Fibroblast of mammary gland (primary cell): ENCODE measurements at regions not wholly inside any gene's neighbourhood (a gene's known extent, or its start where the extent isn't known, plus 50 kb on each side); places are given as distances from the start of the nearest gene placed in this dataset.

Experiments used
- DNase-seq: peaks from one replicate; pipeline ENCODE4 v3.0.0-alpha.2; 2010; ENCODE audit warnings: low read depth
- H3K4me3 ChIP-seq: 2 replicates; pipeline ENCODE4 v1.5.1; 2011; ENCODE audit warnings: low read depth, mild to moderate bottlenecking, low read length, moderate library complexity; ENCODE audit not compliant: control insufficient read depth
- TF ChIP-seq, protein P1 (sequence below): conservative IDR thresholded peaks from 2 replicates; pipeline ENCODE4 v1.5.1; 2011; ENCODE audit warnings: low read depth, low read length, inconsistent platforms; ENCODE audit not compliant: control insufficient read depth, insufficient read depth

DNA sequence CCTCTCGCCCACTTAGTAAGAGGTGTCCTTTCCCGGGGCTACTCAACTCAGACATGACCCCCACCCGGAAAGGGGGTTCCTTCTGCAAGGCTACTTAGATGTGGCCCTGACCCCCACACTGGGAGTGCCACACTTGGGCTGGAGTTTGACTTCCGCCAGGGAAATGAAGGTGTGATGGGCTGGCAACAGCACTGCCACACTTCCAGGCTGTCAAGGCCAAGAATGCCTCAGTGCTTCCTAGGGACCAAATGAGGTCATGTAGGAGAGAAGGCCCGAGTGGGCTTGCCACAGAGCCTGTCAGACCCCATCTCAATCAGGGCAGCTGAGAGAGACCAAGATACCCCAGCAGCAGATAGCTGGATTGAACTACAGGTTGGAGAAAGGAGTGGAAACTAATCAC, 55.5 kb downstream of the DRD1 start:
- no peak for DNase-seq
- TF ChIP-seq, protein P1, sequence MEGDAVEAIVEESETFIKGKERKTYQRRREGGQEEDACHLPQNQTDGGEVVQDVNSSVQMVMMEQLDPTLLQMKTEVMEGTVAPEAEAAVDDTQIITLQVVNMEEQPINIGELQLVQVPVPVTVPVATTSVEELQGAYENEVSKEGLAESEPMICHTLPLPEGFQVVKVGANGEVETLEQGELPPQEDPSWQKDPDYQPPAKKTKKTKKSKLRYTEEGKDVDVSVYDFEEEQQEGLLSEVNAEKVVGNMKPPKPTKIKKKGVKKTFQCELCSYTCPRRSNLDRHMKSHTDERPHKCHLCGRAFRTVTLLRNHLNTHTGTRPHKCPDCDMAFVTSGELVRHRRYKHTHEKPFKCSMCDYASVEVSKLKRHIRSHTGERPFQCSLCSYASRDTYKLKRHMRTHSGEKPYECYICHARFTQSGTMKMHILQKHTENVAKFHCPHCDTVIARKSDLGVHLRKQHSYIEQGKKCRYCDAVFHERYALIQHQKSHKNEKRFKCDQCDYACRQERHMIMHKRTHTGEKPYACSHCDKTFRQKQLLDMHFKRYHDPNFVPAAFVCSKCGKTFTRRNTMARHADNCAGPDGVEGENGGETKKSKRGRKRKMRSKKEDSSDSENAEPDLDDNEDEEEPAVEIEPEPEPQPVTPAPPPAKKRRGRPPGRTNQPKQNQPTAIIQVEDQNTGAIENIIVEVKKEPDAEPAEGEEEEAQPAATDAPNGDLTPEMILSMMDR = no peak
- no peak overlapping the region for H3K4me3 ChIP-seq

DNA sequence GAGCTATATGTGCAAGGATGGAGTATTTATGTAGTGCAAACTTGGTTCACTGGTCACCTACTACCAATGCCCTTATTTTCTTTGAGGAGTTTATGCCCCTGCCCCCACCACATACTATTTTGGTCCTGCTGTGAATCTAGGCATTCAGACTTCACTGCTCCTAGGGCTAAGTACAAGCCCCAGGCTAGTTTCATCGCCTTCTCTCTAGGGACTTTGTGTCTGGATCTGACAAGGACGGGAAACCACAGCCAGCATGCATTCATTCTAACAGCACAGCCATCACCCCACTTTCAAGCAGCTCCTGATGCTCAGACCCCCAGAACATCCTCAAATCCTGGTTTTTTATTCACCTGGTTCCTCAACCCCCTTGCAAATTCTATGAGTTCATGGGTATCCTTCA, 56.8 kb downstream of the DRD1 start:
- DNase-seq = no peak
- H3K4me3 ChIP-seq = no peak overlapping the region
- TF ChIP-seq, protein P1 = no peak

DNA sequence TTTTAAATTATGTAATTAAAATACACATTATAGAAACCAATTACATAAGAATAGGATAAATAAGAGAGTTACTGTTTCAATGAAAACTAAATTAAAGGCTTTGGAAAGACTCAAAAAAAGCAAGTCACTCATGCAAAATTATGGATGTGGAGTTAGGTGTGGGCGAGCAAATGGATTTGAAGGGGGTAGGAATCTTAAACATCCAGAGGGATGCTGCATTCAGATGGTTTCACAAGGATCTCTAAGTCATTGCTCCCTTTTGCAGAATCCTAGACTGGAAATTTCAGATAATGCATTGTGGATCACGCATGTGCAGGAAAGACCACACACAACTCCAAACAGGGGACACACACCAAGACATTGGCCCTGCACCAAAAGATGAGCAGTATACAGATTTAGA, 57.5 kb downstream of the DRD1 start:
- H3K4me3 ChIP-seq = no peak overlapping the region
- no peak for DNase-seq
- TF ChIP-seq, protein P1 = no peak

DNA sequence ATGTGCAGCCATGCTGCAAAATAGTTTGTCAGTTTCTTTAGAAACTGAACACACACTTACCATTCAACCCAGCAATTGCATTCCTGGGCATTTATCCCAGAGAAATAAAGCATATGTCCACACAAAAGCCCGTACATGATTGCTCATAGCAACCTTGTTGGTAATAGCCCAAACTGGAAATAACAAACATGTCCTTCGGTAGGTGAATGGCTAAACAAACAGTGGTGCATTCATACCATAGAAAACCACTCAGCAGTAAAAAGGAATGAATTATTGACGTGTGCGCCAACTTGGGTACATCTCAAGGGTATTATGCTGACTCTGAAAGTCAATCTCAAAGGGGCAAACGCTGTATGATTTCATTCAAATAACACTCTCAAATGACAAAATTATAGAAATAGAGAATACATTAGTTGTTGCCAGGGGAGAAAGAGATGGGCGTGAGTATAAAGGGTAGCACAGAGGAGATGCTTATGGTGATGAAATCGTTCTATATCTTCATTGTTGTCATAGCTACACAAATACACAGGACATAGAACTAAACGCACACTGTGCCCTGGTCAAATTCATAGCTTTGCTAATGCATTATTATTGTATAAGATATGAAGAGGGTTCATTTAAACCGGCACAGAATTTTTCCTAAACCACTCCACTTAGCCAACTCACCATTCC, 58.2 kb downstream of the DRD1 start:
- no peak for DNase-seq
- TF ChIP-seq, protein P1 = no peak
- no peak overlapping the region for H3K4me3 ChIP-seq

DNA sequence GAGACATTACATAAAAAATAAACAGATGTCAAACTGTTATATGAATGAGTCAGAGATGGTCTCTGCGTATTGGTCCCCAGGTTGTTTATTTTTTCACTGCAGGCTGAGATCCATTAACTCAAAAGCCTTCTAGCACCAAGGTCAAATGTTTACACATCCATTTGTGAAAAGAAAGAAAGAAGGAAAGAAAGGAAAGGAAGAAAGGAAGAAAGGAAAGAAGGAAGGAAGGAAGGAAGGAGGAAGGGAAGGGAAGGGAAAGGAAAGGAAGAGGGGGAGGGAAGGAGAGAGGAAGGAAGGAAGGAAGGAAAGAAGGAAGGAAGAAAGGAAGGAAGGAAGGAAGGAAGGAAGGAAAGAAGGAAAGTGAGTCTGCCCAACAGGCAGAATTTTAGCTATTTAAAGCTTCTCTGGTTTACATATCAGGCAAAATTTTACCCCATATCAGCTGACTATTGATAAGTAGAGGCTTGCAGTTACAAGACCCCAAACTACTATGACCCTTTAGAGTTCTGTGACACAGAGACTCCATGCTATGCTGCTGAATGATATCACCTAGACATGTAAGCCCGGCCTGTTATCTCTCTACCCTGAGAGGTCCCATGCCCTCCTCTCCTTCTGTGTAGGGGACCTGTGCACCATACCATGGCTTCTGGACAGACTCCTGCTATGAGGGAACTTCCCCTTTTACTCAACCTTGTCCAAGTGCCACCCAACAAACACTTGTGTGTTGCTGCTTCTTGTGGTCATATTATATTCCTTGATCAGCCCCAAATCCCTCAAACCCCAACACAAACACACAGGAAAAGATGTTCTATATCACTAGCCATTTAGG, 59.0 kb downstream of the DRD1 start:
- TF ChIP-seq, protein P1 = no peak
- DNase-seq = no peak
- H3K4me3 ChIP-seq = no peak overlapping the region

DNA sequence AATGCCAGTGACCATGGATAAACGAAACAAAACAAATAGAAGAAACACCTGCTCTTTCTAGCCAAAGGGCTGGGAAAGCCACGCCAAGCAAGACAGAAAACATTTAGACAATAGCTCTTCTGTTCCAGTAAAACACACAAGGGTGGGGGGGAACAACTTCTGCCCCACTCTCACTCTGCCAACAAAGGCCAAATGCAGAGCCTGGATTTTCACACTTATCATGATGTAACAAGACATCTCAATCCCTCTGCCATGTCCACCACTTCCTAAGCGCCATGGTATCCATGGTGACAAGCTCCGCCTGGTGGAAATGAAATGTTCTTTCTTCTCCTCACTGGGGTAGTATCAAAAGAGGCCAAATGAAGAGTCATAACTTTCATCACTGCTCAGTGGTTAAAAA, 60.6 kb downstream of the DRD1 start:
- TF ChIP-seq, protein P1 = peak; percentile 10
- DNase-seq = peak; percentile 11
- no peak overlapping the region for H3K4me3 ChIP-seq

DNA sequence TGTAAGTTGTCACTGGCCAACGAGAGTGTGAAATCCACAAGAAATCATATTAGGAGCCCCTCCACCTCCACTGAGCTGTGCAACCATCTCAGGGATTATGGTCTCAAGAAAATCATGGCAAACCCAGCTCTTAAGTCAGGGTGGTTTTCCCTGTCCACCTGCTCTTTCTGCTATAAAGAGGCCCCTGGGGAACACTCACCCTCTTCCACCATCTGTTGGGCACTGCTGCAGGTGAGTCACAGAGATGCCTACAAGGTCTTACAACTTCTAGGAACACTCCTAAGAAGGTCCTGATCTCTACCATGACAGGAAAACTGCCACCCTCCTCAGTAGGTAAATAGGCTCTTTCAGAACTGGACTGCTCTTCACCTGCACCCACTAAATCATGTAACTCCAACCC, 61.8 kb downstream of the DRD1 start:
- TF ChIP-seq, protein P1 = no peak
- no peak for DNase-seq

More for the DNA sequence above, 61.8 kb downstream of the DRD1 start:
- no peak overlapping the region for H3K4me3 ChIP-seq
